SK-N-MC (cell line): ENCODE measurements at regions not wholly inside any gene's neighbourhood (a gene's known extent, or its start where the extent isn't known, plus 50 kb on each side); places are given as distances from the start of the nearest gene placed in this dataset.

Experiments used
- EZH2 ChIP-seq: fragments of 200-600 bp; sonication (generic); IDR thresholded peaks from one replicate; pipeline ENCODE4 v1.6.1; 2017; ENCODE audit warnings: antibody characterized with exemption
- POLR2AphosphoS5 ChIP-seq: IDR thresholded peaks from 2 replicates; pipeline ENCODE4 v1.6.1; 2012; ENCODE audit warnings: mild to moderate bottlenecking, low read depth, low read length, borderline replicate concordance

GRCh38 chrX:42362219-42362618 is 415.7 kb downstream of the PPP1R2C start:
- TF ChIP-seq EZH2 (no peak), POLR2AphosphoS5 (no peak)
